ENCODE measurements at regions not wholly inside any gene's neighbourhood (a gene's known extent, or its start where the extent isn't known, plus 50 kb on each side); places are given as distances from the start of the nearest gene placed in this dataset.

- no peak for DNase-seq
Observed at GRCh38 chr12:46914336-46914735, 88.5 kb upstream of the SLC38A4 start.

GRCh38 chr12:46915082-46915481 lies 89.3 kb upstream of the SLC38A4 start:
- no peak for DNase-seq

DNA sequence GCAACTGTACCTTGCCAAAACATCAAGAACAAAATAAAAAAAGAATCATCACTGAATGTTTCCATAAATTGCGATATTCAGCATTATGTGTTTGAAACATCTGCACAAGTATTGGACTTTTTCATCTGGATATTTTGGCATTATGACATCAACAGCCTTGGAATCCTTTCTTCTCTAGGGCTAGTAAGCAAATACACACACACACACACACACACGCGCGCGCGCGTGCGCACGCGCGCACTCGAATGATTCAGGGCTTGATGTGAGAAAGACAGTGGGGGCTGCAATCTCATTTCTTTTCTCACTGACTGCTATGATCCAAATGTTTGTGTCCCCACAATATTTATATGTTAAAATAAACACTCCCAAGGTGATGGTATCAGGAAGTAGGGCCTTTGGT lies 90.0 kb upstream of the SLC38A4 start:
- no peak for DNase-seq

DNA sequence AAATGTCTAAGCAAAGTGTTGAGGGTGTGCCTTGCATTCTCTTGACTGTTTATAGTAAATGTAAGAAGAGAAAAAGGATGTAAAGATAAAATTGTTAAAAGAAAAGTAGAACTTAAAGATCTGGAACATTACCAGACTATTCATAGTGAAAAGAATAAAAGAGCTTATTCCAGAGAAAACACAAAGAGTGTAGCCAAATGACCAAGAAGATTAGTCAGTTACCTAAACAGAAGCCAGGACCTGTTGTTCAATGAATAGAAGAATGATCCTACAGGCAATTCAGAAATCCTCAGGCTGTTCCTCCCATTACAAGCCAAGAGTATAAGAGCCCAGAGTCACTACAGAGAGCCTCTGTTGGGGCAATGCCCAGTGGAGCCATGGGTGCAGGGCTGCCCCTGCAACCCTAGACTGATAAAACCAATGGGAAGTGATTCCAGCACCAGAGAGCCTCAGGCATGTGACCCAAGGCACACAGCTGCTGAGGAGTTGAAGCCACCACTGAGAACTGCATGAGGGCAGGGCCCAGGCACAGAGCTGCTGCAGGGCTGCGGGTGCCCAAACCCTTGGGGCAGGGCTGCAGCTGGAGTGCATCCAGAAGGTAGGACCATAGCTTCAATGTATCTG lies 91.1 kb upstream of the SLC38A4 start:
- DNase-seq: no peak

DNA sequence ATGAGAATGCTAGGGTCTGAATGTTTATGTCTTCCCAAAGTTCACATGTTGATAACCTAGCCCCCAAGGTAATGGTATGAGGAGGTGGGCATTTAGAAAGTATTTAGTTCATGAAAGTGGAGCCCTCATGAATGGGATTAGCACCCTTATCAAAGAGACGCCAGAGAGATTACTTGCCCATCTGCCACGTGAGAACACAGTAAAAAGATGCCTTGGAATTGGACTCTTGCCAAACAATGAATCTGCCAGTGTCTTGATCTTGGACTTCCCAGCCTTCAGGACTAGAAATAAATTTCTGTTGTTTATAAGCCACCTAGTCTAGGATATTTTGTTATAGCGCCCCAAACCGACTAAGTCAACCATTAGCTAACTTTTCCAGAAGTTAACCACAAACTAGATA lies 92.0 kb upstream of the SLC38A4 start:
- no peak for DNase-seq

GRCh38 chr12:46918631-46919030 lies 92.8 kb upstream of the SLC38A4 start:
- DNase-seq: no peak

- DNase-seq: no peak
Observed at GRCh38 chr12:46919666-46920400, 94.0 kb upstream of the SLC38A4 start.

DNA sequence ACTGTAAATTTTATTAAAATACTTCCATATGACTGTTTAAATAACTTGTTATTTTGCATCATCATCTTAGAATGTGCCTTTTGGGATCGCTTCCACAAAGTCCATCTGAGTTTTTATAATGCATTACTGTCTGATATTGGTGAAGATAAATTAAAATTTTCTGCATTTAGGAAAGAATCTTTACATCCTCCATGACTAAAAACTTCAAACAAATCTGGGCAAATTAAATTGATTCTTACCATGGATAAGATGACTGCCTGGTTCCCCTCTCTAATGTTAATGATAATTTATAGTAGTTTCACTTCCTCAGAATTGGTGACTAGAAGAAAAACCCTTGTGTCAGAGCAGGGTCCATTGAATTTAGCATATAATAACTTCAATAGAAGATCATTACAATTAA lies 94.7 kb upstream of the SLC38A4 start:
- no peak for DNase-seq

- no peak for DNase-seq
Observed at GRCh38 chr12:46921048-46921763, 95.4 kb upstream of the SLC38A4 start.

DNA sequence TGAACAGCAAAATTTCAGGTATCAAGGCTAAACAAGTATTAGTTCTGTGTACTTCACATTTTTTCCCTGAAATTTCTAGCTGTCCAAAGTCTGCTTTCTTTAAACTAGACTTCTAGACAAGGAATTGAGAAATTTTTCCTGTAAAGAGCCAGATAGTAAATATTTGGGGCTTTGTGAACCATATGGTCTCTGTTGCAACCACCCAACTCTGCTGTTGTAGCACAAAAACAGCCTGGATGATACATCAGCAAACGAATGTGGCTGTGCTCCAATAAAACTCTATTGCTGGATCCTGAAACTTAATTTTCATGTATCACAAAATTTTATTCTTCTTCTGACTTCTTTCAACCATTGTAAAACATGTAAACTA lies 96.0 kb upstream of the SLC38A4 start:
- DNase-seq: no peak

DNA sequence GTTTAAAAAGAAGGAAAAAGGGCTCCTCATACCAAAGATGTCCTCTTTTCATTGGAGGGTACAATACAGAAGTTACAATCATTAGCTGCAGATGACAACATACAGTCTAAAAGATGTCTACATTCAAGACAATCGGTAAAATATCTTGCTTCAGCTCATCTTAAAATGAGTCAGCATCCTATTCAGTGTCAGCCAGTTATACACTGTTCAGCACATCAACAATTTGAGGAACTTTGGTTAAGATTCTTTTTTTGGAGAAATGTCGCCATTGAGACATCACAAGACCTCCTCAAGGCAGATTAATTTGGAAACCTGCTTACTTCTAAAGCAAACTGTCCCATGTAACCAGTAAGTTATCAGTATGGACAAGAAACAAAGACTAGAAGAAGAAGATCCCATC lies 100.7 kb upstream of the SLC38A4 start:
- DNase-seq: no peak

- no peak for DNase-seq
Observed at GRCh38 chr12:46930101-46930500, 104.3 kb upstream of the SLC38A4 start.

DNA sequence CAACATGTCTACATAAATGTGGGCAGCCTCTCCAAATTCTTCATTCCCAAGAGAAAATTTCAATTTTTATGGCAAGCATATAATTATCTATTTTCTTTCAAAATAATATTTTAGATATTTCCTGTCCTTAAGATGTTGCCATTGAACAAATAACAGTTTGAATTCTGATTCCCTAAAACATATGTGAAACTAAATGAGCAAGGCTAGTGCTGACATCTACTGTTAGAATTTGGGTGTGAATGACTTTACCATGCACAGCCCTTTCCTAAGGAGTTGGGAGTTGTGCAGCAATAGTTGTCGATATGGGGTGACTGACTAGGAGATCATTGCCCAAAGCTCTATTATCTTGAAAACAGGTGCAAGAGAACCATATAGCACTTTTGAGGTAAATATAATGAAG lies 108.2 kb upstream of the SLC38A4 start:
- DNase-seq: no peak

GRCh38 chr12:46934374-46935111 lies 108.7 kb upstream of the SLC38A4 start:
- no peak for DNase-seq

DNA sequence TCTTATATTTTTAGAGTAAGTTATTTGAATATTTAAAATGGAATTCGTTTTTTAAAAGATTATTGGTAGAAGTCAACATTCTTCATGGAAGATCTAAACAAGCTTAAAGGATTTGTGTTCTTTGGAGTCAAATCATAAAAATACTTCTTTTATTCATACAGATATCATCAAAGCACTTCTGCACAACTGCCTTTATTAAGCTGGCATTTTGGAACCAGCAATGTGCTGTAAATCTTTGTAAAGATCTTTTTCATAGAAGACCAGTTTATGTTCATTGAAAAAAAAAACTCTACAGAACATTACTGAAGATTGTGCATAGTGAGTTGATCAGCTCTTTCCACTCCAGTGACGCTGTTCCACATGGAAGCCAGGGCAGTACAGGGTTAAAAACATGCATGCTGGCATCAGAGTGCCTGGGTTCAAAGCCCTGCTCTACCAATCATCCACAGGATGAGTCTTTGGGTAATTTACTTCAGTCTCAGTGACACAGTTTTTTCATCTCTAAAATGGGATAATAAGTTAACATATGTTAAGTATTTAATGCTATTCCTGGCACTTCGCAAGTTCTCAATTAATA lies 109.6 kb upstream of the SLC38A4 start:
- DNase-seq: no peak

DNA sequence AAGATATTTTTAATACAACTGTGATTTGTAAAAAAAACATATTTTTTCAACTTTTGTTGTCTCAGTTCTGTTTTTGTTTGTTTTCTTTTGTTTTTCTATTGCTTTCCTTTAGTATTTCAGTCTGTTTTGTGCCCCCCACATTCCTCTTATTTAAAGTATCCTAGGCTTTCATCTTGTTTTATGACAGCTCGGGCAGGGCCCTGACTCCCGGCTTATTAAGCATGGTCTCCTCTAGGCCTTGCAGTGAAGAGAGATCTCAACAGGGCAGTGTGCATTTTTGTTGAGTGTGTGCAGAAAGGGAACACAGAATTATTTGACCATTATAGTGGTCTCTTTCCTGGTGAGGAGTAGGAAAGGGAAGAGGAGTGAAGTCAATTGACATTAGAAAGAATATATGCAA lies 110.2 kb upstream of the SLC38A4 start:
- no peak for DNase-seq

GRCh38 chr12:46938071-46938678 lies 112.4 kb upstream of the SLC38A4 start:
- DNase-seq: no peak

DNA sequence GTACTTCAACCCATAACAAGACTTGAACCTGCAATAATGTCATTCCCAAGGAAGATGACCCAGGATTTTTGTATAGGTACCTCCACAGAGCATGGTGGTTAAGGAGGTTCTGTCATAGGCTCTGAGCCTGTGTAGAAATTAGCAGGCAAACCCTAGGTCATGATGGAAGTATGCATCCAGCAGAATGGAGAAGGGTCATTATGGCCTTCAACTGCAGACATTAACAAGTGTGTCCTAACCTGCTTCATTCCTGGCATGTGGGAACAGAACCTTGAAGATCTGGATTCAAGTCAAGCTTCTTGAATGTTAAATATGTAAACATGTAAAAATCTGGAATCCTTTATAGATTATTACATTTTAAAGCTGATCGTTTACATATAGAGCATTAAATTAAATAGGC lies 116.2 kb upstream of the SLC38A4 start:
- DNase-seq: no peak

- DNase-seq: no peak
Observed at GRCh38 chr12:46942579-46942978, 116.8 kb upstream of the SLC38A4 start.

DNA sequence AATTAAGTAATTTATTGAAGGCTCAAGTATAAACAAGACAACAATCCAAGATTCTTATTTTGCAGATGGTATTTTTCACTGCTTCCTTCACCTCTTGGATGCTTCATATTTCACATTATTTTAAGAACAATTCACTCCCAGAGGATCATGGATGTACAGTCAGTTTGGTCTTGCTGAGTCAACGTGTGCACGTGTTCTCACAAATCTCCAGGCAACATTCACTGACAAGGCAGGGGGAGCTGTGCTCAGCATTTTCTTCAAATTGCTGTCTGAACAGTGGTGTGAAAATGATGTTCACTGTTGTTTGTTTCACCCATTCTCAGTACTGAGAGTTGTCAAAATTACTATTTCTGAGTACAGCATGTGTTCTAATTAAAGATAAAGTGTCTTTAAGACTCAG lies 118.3 kb upstream of the SLC38A4 start:
- no peak for DNase-seq

DNA sequence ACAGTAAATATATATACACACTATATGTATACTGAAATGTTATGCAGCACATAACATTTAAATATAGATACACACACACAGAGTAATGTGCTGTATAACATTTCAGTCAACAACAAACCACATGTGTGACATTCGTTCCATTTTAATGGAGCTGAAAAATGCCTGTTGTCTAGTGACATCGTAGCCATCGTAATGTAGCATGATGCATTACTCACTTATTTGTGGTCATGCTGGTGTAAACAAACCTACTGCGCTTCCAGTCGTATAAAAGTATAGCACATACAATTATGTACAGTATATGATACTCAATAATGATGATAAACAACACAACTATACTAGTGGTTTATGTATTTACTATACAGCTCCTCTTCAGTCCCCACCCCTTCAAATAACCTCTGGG lies 119.0 kb upstream of the SLC38A4 start:
- DNase-seq: no peak

DNA sequence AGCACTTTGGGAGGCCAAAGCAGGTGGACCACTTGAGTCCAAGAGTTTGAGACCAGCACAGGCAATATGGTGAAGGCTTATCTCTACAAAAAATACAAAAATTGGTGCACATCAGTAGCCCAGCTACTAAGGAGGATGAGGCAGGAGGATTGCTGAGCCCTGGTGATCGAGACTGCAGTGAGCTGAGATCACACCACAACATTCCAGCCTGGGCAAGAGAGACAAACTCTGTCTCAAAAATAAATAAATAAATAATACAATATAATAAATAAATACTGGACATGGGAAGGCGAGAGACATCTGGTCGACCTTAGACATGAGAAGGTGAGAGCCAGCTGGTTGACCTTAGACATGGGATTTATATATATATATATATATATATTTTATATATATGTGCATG lies 119.8 kb upstream of the SLC38A4 start:
- no peak for DNase-seq

DNA sequence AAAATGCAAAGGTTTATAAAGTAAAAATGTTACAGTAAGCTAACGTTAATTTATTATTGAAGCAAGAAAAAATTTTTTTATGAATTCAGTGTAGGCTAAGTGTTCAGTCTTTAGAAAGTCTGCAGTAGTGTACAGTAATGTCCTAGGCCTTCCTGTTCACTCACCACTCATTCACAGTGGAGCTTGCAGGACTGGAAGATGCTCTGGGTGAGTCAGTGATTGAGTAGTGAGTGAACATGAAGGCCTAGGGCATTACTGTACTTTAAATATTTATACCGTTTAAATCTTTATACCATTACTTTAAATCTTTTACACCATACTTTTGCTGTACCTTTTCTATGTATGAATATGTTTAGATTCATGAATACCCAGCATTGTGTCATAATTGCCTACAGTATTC lies 120.3 kb upstream of the SLC38A4 start:
- no peak for DNase-seq

All from islet precursor cell (in vitro differentiated cells).